BJ (cell line): ENCODE measurements at regions not wholly inside any gene's neighbourhood (a gene's known extent, or its start where the extent isn't known, plus 50 kb on each side); places are given as distances from the start of the nearest gene placed in this dataset.
A peak's percentile ranks its signal among the peaks of the same experiment; 100 is the strongest.

Experiments used
- CTCF ChIA-PET: fragments of 350-600 bp; formaldehyde crosslinking; extraction: SDS; loops from one replicate; lab custom pipeline; 2021; ENCODE audit warnings: antibody characterized with exemption, inconsistent platforms; lab: Yijun Ruan, JAX
- POLR2A ChIA-PET: fragments of 300-600 bp; sonication (Branson Sonifier 250); formaldehyde crosslinking; extraction: SDS; loops from one replicate; lab custom pipeline; 2021; ENCODE audit warnings: antibody characterized with exemption; lab: Charles Lee
- DNase-seq: peaks from one replicate; pipeline ENCODE4 v3.0.0-alpha.2; 2011; ENCODE audit warnings: low read depth
- H3K27me3 ChIP-seq: 2 replicates; pipeline ENCODE4 v1.6.0; 2011; ENCODE audit warnings: low read length; ENCODE audit not compliant: control insufficient read depth, insufficient read depth
- H3K36me3 ChIP-seq: 2 replicates; pipeline ENCODE4 v1.5.1; 2011; ENCODE audit warnings: low read length; ENCODE audit not compliant: control insufficient read depth, insufficient read depth
- H3K4me3 ChIP-seq: 2 replicates; pipeline ENCODE4 v1.5.1; 2011; ENCODE audit warnings: low read depth, mild to moderate bottlenecking, control low read depth, low read length
- TF ChIP-seq, protein P1 (sequence below): IDR thresholded peaks from 2 replicates; pipeline ENCODE4 v1.5.1; 2011; ENCODE audit warnings: low read depth, mild to moderate bottlenecking, control low read depth, inconsistent platforms, low read length, moderate library complexity; ENCODE audit not compliant: insufficient read depth

DNA sequence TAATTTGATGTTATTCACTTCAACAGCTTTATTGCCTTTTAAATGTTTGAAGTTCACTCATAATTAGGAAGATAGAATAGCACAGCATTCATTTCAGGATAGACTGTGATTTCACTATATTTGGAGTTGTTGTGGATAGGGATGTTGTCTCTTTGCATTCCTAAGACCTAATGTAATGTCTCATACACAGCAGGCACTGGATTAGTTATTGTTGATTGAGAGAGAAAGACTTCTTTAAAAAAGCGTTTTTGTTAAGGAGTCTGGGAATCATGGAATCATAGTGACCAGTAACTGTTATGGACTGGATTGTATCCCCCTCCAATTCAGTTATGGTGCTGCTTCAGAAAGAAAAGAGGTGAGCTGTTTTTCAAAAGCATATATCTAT lies 122.0 kb downstream of the USP22 start:
- no peak overlapping the region for H3K4me3 ChIP-seq
- CTCF ChIA-PET: interaction anchor here (1.7 kb wide), 1 partner anchor 73 kb away, joined by 4 read pairs; no protein-coding TSS in a partner anchor
- no peaks in the 10 kb centered on the region for H3K36me3 ChIP-seq
- peak; percentile 34 for DNase-seq
- TF ChIP-seq, protein P1, sequence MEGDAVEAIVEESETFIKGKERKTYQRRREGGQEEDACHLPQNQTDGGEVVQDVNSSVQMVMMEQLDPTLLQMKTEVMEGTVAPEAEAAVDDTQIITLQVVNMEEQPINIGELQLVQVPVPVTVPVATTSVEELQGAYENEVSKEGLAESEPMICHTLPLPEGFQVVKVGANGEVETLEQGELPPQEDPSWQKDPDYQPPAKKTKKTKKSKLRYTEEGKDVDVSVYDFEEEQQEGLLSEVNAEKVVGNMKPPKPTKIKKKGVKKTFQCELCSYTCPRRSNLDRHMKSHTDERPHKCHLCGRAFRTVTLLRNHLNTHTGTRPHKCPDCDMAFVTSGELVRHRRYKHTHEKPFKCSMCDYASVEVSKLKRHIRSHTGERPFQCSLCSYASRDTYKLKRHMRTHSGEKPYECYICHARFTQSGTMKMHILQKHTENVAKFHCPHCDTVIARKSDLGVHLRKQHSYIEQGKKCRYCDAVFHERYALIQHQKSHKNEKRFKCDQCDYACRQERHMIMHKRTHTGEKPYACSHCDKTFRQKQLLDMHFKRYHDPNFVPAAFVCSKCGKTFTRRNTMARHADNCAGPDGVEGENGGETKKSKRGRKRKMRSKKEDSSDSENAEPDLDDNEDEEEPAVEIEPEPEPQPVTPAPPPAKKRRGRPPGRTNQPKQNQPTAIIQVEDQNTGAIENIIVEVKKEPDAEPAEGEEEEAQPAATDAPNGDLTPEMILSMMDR: no peak
- POLR2A ChIA-PET: no interaction called here
- H3K27me3 ChIP-seq: no peaks in the 10 kb centered on the region

DNA sequence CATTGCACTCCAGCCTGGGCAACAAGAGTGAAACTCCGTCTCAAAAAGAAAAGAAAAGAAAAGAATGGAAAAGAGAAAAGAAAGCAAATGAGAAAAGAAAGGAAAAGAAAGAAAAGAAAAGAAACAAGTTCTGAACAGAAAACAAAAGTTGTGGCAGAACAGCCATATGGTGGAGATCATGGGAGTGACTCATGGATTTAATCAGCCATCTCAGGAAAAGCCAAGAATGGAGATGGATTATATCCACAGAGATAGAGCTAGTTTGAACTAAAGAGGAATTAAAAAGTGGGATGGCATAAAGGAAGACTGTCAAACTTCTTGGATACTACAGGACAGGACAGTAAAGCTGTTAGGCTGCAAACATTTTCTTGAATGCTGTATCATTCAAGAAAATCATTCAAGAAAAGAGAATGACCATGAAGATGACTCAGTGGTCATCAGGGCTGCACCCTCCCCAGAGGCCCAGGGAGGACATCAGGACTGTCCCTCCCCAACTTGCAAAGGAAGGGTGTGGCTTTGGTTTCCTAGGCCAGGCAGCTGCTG lies 120.6 kb downstream of the USP22 start:
- no peaks in the 10 kb centered on the region for H3K36me3 ChIP-seq
- CTCF ChIA-PET: interaction anchor here (0.6 kb wide), 1 partner anchor 56 kb away, joined by 3 read pairs; no protein-coding TSS in a partner anchor
- POLR2A ChIA-PET: interaction anchor here (0.6 to 0.7 kb wide), 2 partner anchors 541 to 589 kb away, joined by 3 to 6 read pairs; no protein-coding TSS in a partner anchor
- H3K27me3 ChIP-seq: no peaks in the 10 kb centered on the region
- H3K4me3 ChIP-seq: no peak overlapping the region
- no peak for DNase-seq
- TF ChIP-seq, protein P1: no peak

DNA sequence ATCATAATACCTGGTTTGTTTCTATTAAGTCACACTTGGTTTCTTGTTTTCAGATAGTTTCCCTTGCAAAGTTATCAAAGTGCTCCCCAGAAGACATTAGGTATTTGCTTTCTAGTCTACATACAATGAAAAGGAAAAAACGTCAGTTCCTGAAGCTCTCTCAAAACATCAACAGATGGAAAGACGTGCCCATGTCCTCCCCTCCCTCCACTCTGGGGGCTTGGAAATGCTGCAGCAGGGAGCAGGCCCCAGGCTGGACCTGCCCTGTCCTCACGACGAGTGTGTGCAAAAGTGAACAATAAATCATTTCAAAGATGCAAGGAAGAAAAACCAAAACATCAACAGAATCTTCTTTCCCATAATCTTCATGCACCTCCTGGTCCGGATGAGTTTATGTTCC lies 118.5 kb downstream of the USP22 start:
- no peaks in the 10 kb centered on the region for H3K36me3 ChIP-seq
- ChIA-PET CTCF (interaction anchor here (0.6 kb wide), 1 partner anchor 23 kb away, joined by 3 read pairs; no protein-coding TSS in a partner anchor), POLR2A (no interaction called here)
- TF ChIP-seq, protein P1: no peak
- H3K27me3 ChIP-seq: no peaks in the 10 kb centered on the region
- no peak for DNase-seq
- H3K4me3 ChIP-seq: no peak overlapping the region

DNA sequence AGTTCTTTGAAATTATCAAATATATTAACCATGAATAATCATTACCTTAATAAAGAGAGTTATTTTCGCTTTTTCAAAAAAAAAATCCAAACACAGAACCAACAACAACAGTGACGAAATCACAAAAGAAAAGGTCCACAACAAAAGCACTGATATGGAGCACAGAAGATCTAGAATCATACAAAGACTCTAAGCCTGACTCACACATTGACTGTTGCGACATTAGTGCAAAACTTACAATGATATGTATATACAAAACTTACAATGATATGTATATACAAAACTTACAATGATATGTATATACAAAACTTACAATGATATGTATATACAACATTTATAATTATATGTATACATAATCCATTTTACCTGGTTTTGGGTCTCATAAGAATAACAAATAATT lies 117.7 kb downstream of the USP22 start:
- TF ChIP-seq, protein P1: no peak
- ChIA-PET POLR2A (no interaction called here), CTCF (no interaction called here)
- Histone ChIP-seq H3K4me3 (no peak overlapping the region), H3K36me3 (no peaks in the 10 kb centered on the region), H3K27me3 (0 out of 2 replicates have a peak, but pooled peaks cover 3% of the 10 kb centered on the region)
- DNase-seq: no peak

DNA sequence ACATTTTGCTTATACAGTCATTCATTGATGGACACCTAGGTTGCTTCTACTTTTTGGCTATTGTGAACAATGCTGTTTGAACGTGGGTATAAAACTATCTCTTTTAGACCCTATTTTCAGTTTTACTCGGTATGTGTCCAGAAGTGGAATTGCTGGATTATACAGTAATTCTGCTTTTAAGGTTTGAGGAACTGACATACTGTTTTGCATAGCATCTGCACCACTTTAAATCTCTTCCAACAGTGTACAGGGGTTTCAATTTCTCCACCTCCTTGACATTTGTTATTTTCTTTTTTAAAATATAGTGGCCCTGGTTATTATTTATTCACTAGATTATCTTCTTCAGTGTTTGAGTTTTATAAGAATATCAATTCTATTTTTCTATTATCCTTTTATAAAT lies 116.9 kb downstream of the USP22 start:
- CTCF ChIA-PET: no interaction called here
- DNase-seq: no peak
- Histone ChIP-seq H3K4me3 (no peak overlapping the region), H3K27me3 (0 out of 2 replicates have a peak, but pooled peaks cover 3% of the 10 kb centered on the region), H3K36me3 (no peaks in the 10 kb centered on the region)
- TF ChIP-seq, protein P1: no peak
- POLR2A ChIA-PET: no interaction called here
